ENCODE measurements at regions not wholly inside any gene's neighbourhood (a gene's known extent, or its start where the extent isn't known, plus 50 kb on each side); places are given as distances from the start of the nearest gene placed in this dataset.
"Not testable (repeated sequence)": the region's sequence is repeated elsewhere in the genome, so short reads cannot be mapped to it uniquely, and the experiment has no call there.

DNA sequence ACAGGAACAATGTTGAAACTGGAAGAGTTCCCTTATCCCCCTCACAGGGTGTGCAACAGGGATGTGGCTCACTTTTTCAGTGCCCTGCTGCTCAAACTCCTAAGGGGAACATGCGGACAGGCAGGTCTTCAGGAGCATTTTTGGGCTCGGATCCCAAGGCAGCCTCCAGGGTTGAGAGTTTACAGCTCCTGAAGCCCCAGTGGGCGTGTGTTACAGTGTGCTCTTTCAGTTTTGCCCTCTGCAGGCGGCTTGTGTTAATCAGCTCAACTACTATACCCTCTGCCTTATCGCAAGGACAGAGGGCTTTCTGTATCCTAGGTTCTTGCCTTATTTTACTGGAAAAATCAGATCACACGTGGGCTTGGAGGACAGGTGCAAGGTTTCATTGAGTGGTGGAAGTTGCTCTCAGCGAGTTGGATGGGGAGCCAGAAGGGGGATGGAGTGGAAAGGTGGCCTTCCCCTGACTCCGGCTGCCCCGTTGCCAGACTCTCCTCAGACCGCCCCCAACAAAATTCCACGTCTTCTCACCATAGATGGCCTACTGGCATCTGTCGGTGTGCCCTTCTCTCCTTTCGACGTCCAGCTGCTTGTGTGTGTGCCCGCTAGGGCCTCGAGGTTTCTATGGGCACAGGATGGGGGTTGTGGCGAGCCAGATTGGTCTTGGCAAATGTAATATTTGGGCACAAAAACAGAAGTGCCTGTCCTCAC, 541.9 kb downstream of the TMX3 start:
- TF ChIP-seq, protein P1, sequence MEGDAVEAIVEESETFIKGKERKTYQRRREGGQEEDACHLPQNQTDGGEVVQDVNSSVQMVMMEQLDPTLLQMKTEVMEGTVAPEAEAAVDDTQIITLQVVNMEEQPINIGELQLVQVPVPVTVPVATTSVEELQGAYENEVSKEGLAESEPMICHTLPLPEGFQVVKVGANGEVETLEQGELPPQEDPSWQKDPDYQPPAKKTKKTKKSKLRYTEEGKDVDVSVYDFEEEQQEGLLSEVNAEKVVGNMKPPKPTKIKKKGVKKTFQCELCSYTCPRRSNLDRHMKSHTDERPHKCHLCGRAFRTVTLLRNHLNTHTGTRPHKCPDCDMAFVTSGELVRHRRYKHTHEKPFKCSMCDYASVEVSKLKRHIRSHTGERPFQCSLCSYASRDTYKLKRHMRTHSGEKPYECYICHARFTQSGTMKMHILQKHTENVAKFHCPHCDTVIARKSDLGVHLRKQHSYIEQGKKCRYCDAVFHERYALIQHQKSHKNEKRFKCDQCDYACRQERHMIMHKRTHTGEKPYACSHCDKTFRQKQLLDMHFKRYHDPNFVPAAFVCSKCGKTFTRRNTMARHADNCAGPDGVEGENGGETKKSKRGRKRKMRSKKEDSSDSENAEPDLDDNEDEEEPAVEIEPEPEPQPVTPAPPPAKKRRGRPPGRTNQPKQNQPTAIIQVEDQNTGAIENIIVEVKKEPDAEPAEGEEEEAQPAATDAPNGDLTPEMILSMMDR (IDR thresholded peaks at IDR 0.05; ENCODE audit: control insufficient read depth, insufficient read depth, low read depth, low read length, missing control alignments) = no peak
- no peak for DNase-seq (ENCODE audit: low read depth)
- no peak overlapping the region for H3K4me3 ChIP-seq (ENCODE audit: control insufficient read depth, low read depth, low read length)

DNA sequence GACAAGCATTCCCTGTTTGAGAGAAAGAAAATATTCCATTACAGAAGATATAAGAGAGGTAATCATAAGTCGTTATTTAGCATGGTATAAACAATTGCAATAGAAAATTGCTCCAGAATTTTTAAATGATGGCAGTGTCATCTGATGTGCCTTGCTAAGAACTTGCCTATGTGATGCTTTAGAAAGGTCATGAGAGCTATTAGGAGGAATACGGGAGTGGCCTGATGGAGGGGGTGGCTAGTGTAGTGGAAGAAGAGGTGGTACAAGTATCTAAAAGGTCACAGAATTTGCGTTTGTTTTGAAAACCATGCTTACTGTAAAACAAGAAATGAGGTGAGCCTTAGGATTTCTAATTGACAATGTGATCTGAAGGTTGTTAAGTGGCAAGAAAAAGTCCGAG, 550.0 kb downstream of the TMX3 start:
- no peak for DNase-seq (ENCODE audit: low read depth)
- H3K4me3 ChIP-seq (ENCODE audit: control insufficient read depth, low read depth, low read length) = no peak overlapping the region
- TF ChIP-seq, protein P1 (IDR thresholded peaks at IDR 0.05; ENCODE audit: control insufficient read depth, insufficient read depth, low read depth, low read length, missing control alignments) = no peak

GRCh38 chr18:68153821-68154220, 561.1 kb downstream of the TMX3 start:
- not testable (repeated sequence) for DNase-seq (ENCODE audit: low read depth); H3K4me3 ChIP-seq (ENCODE audit: control insufficient read depth, low read depth, low read length)

- DNase-seq (ENCODE audit: low read depth) = no peak
- H3K4me3 ChIP-seq (ENCODE audit: control insufficient read depth, low read depth, low read length) = no peak overlapping the region
- TF ChIP-seq, protein P1 (IDR thresholded peaks at IDR 0.05; ENCODE audit: control insufficient read depth, insufficient read depth, low read depth, low read length, missing control alignments) = no peak
Measured at GRCh38 chr18:68152770-68153169, 562.1 kb downstream of the TMX3 start.

- H3K4me3 ChIP-seq (ENCODE audit: control insufficient read depth, low read depth, low read length) = no peak overlapping the region
- DNase-seq (ENCODE audit: low read depth) = no peak
Measured at GRCh38 chr18:68150961-68151360, 563.9 kb downstream of the TMX3 start.

GRCh38 chr18:68148863-68149262, 566.0 kb downstream of the TMX3 start:
- TF ChIP-seq, protein P1 (IDR thresholded peaks at IDR 0.05; ENCODE audit: control insufficient read depth, insufficient read depth, low read depth, low read length, missing control alignments) = no peak
- no peak overlapping the region for H3K4me3 ChIP-seq (ENCODE audit: control insufficient read depth, low read depth, low read length)
- no peak for DNase-seq (ENCODE audit: low read depth)

More at GRCh38 chr18:68150961-68151360, 563.9 kb downstream of the TMX3 start:
- TF ChIP-seq, protein P1 (IDR thresholded peaks at IDR 0.05; ENCODE audit: control insufficient read depth, insufficient read depth, low read depth, low read length, missing control alignments) = no peak

- TF ChIP-seq, protein P1 (IDR thresholded peaks at IDR 0.05; ENCODE audit: control insufficient read depth, insufficient read depth, low read depth, low read length, missing control alignments) = no peak
- no peak overlapping the region for H3K4me3 ChIP-seq (ENCODE audit: control insufficient read depth, low read depth, low read length)
- DNase-seq (ENCODE audit: low read depth) = no peak
Measured at GRCh38 chr18:68147728-68148127, 567.2 kb downstream of the TMX3 start.

All from AG09309 (cell line).